ENCODE measurements at regions not wholly inside any gene's neighbourhood (a gene's known extent, or its start where the extent isn't known, plus 50 kb on each side); places are given as distances from the start of the nearest gene placed in this dataset.

- no peaks in the 10 kb centered on the region for H3K27me3 ChIP-seq
- no peak for TF ChIP-seq POLR2A (IDR thresholded peaks at IDR 0.05)
- TF ChIP-seq, protein P1, sequence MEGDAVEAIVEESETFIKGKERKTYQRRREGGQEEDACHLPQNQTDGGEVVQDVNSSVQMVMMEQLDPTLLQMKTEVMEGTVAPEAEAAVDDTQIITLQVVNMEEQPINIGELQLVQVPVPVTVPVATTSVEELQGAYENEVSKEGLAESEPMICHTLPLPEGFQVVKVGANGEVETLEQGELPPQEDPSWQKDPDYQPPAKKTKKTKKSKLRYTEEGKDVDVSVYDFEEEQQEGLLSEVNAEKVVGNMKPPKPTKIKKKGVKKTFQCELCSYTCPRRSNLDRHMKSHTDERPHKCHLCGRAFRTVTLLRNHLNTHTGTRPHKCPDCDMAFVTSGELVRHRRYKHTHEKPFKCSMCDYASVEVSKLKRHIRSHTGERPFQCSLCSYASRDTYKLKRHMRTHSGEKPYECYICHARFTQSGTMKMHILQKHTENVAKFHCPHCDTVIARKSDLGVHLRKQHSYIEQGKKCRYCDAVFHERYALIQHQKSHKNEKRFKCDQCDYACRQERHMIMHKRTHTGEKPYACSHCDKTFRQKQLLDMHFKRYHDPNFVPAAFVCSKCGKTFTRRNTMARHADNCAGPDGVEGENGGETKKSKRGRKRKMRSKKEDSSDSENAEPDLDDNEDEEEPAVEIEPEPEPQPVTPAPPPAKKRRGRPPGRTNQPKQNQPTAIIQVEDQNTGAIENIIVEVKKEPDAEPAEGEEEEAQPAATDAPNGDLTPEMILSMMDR (IDR thresholded peaks at IDR 0.05) = no peak
- H3K4me1 ChIP-seq = no peaks in the 10 kb centered on the region
- DNase-seq = no peak
- no peaks in the 10 kb centered on the region for H3K9me3 ChIP-seq
- H3K27ac ChIP-seq = no peak overlapping the region
- intact Hi-C loops (cut with DNase I) = no loop called here
- peak in 2 of 4 donors; percentile 21 to 53 for ATAC-seq
- 43% methylated on average over 4 of the region's 4 CpGs for WGBS (ENCODE audit: insufficient coverage, low coverage, low lambda C conversion rate, missing lambda C conversion rate)
- H3K4me3 ChIP-seq = no peak overlapping the region
- H3K36me3 ChIP-seq = no peaks in the 10 kb centered on the region
Measured at GRCh38 chr4:14277505-14277904, 650.0 kb upstream of the BOD1L1 start.

DNA sequence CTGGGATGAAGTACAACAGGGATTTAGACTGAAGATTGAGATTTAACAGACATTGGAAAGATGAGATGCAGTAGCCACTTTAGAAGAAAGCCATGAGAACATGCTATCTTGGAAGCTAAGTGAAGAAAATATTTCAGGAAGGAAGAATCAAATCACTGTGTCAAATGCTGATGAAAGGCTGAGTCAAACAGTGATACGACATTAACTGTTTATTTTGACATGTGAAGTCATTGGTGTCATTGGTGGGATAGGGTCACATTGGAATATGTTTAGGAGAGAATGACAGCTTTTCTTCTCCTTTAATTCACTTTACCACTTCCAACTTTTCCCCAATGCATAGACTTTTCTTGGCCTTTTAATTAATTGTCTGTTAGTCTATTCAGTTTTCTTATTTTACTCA lies 653.0 kb upstream of the BOD1L1 start:
- 47% methylated on average over 1 of the region's 1 CpG for WGBS (ENCODE audit: insufficient coverage, low coverage, low lambda C conversion rate, missing lambda C conversion rate)
- no peak for DNase-seq
- H3K27me3 ChIP-seq = no peaks in the 10 kb centered on the region
- TF ChIP-seq, protein P1 (IDR thresholded peaks at IDR 0.05) = no peak
- TF ChIP-seq POLR2A (IDR thresholded peaks at IDR 0.05) = no peak
- H3K4me3 ChIP-seq = no peak overlapping the region
- H3K36me3 ChIP-seq = no peaks in the 10 kb centered on the region
- H3K9me3 ChIP-seq = no peaks in the 10 kb centered on the region
- H3K27ac ChIP-seq = no peak overlapping the region
- H3K4me1 ChIP-seq = no peaks in the 10 kb centered on the region
- no peak for ATAC-seq
- intact Hi-C loops (cut with DNase I) = no loop called here

GRCh38 chr4:14284578-14284977 lies 657.1 kb upstream of the BOD1L1 start:
- Histone ChIP-seq H3K27me3 (no peaks in the 10 kb centered on the region), H3K27ac (no peak overlapping the region), H3K4me3 (no peak overlapping the region), H3K36me3 (no peaks in the 10 kb centered on the region), H3K4me1 (no peaks in the 10 kb centered on the region), H3K9me3 (no peaks in the 10 kb centered on the region)
- DNase-seq (no peak), ATAC-seq (no peak)
- TF ChIP-seq, protein P1 (IDR thresholded peaks at IDR 0.05) = no peak
- no peak for TF ChIP-seq POLR2A (IDR thresholded peaks at IDR 0.05)
- intact Hi-C loops (cut with DNase I) = no loop called here

- Histone ChIP-seq H3K36me3 (no peaks in the 10 kb centered on the region), H3K27ac (no peak overlapping the region), H3K27me3 (no peaks in the 10 kb centered on the region), H3K4me1 (no peaks in the 10 kb centered on the region), H3K9me3 (no peaks in the 10 kb centered on the region), H3K4me3 (no peak overlapping the region)
- DNase-seq (no peak), ATAC-seq (no peak)
- intact Hi-C loops (cut with DNase I) = no loop called here
- WGBS (ENCODE audit: insufficient coverage, low coverage, low lambda C conversion rate, missing lambda C conversion rate) = 63% methylated on average over 1 of the region's 1 CpG
- TF ChIP-seq, protein P1 (IDR thresholded peaks at IDR 0.05) = no peak
- no peak for TF ChIP-seq POLR2A (IDR thresholded peaks at IDR 0.05)
Measured at GRCh38 chr4:14289708-14290107, 662.2 kb upstream of the BOD1L1 start.

- Histone ChIP-seq H3K9me3 (no peaks in the 10 kb centered on the region), H3K4me1 (no peaks in the 10 kb centered on the region), H3K4me3 (no peak overlapping the region), H3K36me3 (no peaks in the 10 kb centered on the region), H3K27me3 (no peaks in the 10 kb centered on the region), H3K27ac (no peak overlapping the region)
- 77% methylated on average over 3 of the region's 3 CpGs for WGBS (ENCODE audit: insufficient coverage, low coverage, low lambda C conversion rate, missing lambda C conversion rate)
- ATAC-seq (no peak), DNase-seq (no peak)
- intact Hi-C loops (cut with DNase I) = no loop called here
- TF ChIP-seq POLR2A (IDR thresholded peaks at IDR 0.05) = no peak
- TF ChIP-seq, protein P1 (IDR thresholded peaks at IDR 0.05) = no peak
Measured at GRCh38 chr4:14293582-14293981, 666.1 kb upstream of the BOD1L1 start.
